NCI-H226 (cell line): ENCODE measurements at regions not wholly inside any gene's neighbourhood (a gene's known extent, or its start where the extent isn't known, plus 50 kb on each side); places are given as distances from the start of the nearest gene placed in this dataset.
"Not testable (repeated sequence)": the region's sequence is repeated elsewhere in the genome, so short reads cannot be mapped to it uniquely, and the experiment has no call there.

Source experiments
- DNase-seq: peaks from one replicate; pipeline ENCODE4 v3.0.0-alpha.2; 2015

DNA sequence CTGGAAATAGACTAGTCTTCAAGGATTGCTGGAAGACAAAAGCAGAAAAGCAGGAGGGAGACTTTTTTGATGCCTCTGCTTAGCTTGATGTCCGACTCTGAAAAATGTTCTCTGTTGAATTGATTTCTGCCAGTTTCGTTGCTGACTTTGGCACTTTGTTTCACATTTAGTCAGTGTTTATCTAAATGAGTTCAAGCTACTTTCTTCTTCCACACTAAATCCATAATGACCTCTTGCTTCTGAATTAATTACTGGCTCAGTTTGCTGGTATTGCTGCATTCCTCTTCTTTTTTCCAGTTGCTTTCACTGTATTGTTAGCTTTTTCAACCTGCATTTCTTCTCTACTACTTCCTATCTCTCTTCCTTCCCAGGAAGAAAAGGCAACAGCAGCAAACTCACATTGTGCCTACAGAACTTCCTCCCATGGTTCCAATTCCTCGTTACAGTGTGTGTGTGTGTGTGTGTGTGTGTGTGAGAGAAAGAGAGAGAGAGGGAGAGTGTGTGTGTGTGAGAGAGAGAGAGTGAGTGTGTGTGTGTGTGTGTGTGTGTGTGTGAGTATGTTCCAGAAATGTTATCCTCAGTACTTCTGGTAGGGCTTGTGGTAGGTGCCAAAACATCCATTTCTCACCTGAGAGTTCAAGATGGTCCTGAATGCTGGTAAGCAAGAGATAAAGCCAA is 234.8 kb downstream of the CSNK1G3 start:
- no peak for DNase-seq

- no peak for DNase-seq
These were observed 232.1 kb downstream of the CSNK1G3 start for GRCh38 chr5:123743990-123744583.

- DNase-seq = no peak
These were observed 223.4 kb downstream of the CSNK1G3 start for GRCh38 chr5:123735384-123735783.

DNA sequence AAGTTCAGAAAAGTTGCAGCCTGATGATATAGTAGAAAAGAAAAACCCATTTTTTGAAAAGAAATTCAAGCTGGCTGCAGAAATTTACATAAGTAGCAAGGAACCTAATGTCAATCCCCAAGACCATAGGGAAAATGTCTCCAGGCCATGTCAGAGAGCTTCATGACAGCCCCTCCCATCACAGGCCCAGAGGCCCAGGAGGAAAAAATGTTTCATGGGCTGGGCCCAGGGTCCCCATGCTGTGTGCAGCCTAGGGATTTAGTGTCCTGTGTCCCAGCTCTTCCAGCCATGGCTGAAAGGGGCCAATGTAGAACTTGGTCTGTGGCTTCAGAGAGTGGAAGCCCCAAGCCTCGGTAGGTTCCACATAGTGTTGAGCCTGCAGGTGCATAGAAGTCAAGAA is 220.3 kb downstream of the CSNK1G3 start:
- no peak for DNase-seq

DNA sequence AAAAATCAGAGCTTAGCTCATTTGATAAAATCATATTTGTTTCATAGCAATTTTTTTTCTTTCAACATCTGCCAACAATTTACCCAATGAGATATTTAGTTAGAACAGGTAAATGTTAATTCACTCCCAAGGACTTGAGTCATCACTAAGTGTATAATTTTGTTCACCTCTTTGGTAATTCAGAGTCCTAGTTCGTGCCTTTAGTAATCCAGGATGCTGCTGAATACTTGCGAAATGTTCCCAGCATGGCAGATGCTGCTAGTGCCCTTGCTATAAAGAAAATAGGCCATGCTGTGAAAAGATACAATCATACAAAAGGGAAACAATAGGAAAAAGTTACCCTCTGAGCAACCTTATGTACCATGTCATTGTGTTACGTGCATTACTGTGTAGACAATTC is 210.5 kb downstream of the CSNK1G3 start:
- DNase-seq = no peak

- DNase-seq = no peak
These were observed 209.8 kb downstream of the CSNK1G3 start for GRCh38 chr5:123721675-123722276.

- peak; percentile 69 for DNase-seq
These were observed 209.0 kb downstream of the CSNK1G3 start for GRCh38 chr5:123720955-123721354.

- no peak for DNase-seq
These were observed 208.4 kb downstream of the CSNK1G3 start for GRCh38 chr5:123720339-123720738.

DNA sequence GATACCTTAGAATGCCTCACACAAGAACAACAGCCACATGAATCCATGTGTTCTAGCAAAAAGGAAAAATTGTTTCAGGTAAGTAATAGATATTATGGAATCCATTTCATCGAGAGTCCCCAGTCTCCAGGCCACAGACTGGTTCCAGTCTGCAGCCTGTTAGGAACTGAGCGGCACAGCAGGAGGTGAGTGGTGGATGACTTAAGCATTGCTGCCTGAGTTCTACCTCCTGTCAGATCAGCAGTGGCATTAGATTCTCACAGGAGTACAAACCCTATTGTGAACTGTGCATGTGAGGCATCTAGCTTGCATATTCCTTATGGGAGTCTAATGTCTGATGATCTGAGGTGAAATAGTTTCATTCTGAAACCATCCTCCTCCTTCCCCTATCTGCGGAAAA is 207.0 kb downstream of the CSNK1G3 start:
- DNase-seq = peak; percentile 47

DNA sequence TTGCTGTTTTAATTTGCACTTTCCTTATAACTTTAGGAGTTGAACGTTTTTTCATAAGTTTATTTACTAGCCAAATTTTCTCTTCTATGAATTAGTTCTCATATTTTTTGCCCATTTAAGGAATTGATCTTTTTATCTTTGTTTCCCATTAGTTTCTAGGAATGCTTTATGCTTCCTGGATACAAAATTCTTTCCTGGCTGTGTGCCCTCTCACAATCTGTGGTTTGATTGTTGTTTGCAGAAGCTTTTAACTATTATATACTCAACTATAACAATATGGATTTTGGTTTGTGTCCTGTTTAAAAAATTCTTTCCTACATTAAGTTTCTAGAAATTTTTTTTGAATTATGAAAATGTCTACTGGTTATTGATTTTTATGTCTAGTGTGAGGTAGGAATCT is 206.3 kb downstream of the CSNK1G3 start:
- DNase-seq = no peak

GRCh38 chr5:123717139-123717538 is 205.2 kb downstream of the CSNK1G3 start:
- peak; percentile 35 for DNase-seq

GRCh38 chr5:123710031-123710430 is 198.1 kb downstream of the CSNK1G3 start:
- DNase-seq = no peak

DNA sequence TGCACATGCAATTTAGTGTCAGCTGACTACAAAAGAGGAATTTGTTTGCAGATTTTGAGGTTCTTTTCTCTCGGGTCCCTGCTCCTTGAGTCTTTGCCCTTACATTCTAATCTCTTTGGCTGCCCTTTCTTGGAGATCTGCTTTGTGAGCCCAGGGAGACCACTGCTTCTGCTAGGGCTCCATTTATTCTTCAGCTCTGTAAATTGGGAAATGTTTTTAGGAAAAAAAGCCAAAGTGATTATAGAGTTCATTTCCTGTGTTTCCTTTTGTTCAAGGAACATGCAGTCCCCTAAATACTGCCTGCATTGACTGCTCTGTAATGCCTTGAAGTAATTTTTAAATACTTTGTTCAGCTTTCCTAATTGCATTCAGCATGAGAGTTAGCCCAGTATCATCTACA is 197.4 kb downstream of the CSNK1G3 start:
- no peak for DNase-seq

GRCh38 chr5:123708074-123708806 is 196.3 kb downstream of the CSNK1G3 start:
- DNase-seq = peak; percentile 66

- DNase-seq = no peak
These were observed 194.6 kb downstream of the CSNK1G3 start for GRCh38 chr5:123706531-123706930.

DNA sequence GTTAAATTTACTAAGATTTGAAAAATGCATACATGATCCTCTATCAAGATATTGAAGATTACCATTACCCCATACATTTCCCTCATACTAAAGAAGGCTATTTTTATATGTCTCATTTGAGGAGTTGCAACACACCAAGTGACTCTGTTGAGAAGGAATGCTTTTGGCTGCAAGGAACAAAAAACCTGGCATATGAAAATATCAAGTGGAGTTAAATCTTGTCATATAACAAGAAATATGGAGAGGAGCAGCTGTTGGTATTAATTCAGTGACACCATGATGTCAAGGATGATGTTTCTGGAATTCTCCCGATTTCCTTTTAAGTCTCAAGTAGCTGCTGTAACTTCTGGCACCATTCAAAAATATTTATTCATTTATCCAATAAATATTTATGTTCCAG is 193.8 kb downstream of the CSNK1G3 start:
- peak; percentile 43 for DNase-seq

DNA sequence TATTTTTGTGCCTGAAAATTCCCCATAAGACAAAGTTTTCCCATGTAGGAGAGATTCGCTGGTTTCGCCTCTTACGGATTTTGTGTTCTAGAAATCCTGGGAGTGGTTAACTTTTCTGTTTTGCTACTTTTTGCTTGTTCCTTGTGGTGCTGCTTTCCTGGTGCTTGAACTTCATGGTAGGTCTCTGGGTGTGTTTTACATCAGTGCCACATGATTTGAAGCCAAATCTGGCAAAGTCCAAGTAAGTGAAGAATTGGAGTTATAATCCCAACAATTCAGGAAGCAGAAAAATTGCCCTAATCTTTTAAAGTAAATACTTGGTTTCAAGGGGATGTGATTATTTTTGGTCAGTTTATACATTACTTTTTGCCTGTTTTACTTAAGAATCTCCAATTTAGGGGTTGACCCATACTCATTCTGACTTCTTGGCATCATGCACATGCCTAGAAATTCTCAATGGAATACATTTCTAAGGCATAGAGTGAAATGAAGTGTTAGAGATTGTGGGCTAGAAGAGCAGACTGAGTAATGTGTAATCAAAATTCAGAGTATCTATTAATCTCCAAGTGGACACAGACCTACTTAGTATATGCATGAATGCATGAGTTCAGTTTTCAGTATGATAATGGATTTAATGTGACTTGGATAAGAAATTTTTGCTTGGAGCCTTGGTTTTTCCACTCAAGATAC is 189.7 kb downstream of the CSNK1G3 start:
- no peak for DNase-seq

DNA sequence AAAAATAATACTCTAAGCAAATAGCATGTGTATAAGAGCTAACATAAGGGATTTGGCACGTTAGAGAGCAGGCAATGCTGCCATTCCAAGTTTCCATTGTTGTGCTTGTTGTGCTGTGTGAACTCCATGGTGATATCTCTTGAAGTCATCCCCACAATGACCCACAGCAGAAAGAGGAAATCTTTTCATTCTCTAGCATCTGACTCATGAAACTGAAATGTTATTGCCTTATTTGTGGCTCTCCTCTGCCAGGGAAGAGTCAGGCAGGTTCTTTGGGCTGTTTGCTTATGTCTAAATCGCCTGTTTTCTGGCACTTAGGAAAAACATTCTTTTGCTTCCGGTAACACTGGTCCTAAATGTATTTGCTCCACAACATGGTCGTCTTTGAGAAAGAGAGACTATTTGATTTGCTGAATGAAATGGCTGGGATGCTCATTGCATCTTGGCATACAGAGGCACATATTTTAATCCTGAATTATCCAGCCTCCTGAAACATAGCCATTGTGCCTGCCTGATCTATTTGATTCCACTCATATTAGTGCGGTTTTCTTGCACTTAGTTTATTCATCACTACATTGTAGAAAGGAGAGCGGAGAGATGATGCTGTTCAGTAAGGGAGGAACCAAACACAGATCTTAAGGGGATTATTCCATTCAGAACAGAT is 188.8 kb downstream of the CSNK1G3 start:
- DNase-seq = peak; percentile 96

- no peak for DNase-seq
These were observed 187.6 kb downstream of the CSNK1G3 start for GRCh38 chr5:123699571-123699970.

DNA sequence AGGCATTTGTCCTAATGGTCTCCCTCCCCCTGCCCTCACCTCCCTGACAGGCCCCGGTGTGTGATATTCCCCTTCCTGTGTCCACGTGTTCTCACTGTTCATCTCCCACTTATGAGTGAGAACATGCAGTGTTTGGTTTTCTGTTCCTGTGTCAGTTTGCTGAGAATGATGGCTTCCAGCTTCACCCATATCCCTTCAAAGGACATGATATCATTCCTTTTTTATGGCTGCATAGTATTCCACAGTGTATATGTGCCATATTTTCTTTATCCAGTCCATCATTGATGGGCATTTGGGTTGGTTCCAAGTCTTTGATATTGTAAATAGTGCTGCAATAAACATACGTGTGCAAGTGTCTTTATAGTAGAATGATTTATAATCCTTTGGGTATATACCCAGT is 187.0 kb downstream of the CSNK1G3 start:
- not testable (repeated sequence) for DNase-seq

DNA sequence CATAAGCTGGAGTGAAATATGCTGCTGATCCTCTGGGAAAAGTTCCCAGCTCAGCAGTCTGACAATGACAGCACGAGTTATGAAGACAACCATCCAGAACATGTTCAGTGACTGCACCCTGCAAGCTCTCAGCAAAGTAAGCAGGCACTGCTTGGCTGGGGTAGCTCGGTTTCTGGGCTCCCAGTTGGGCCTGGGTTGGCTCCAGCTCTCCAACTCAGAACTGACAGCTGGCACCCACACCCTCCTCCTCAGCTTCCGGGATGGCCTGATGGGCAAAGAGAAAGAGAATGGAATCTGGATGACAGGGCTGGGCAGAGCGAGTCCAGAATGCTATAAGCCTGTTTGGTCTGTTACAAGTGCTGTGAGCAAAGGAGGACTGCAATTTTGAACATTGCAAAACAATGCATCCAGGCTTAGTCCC is 185.0 kb downstream of the CSNK1G3 start:
- DNase-seq = peak; percentile 48

DNA sequence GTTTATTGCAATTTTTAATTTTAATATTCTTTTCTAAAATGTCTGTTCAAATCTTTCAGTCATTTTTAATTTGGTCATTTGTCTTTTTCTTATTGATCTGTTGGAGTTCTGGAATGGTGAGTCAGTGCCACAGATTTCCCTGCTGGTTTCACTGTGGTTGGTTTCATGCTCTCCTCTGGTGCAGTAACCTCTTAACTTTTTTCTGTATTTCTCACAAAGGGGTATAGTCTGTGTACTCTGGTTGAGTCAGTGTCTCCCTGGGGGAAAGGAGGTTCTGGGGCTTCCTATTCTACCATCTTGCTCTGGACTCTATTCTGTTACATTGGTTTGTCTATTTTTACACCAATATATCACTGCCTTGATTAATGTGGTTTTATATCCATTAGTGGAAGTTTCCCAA is 178.8 kb downstream of the CSNK1G3 start:
- no peak for DNase-seq

GRCh38 chr5:123681061-123681460 is 169.1 kb downstream of the CSNK1G3 start:
- no peak for DNase-seq
